Stimulated activated CD8-positive, alpha-beta memory T cell treated with anti-CD3 and anti-CD28 coated beads, Interleukin-12 subunit alpha, Interleukin-12 subunit beta, amount 100 ng/mL, for 1 hour (primary cell): ENCODE measurements at regions not wholly inside any gene's neighbourhood (a gene's known extent, or its start where the extent isn't known, plus 50 kb on each side); places are given as distances from the start of the nearest gene placed in this dataset.
"Not testable (repeated sequence)": the region's sequence is repeated elsewhere in the genome, so short reads cannot be mapped to it uniquely, and the experiment has no call there.

Experiments
- DNase-seq: peaks from one replicate; pipeline ENCODE4 v3.0.0-alpha.2; 2020; ENCODE audit warnings: low read depth

- no peak for DNase-seq
Observed at GRCh38 chr3:104933972-104934371, 432.7 kb upstream of the ALCAM start.

- DNase-seq, result no peak
Observed at GRCh38 chr3:104935613-104936012, 431.1 kb upstream of the ALCAM start.

- DNase-seq, result no peak
Observed at GRCh38 chr3:104939196-104939595, 427.5 kb upstream of the ALCAM start.

- DNase-seq, result no peak
Observed at GRCh38 chr3:104941785-104942184, 424.9 kb upstream of the ALCAM start.

GRCh38 chr3:104943974-104944373, 422.7 kb upstream of the ALCAM start:
- no peak for DNase-seq

GRCh38 chr3:104947943-104948342, 418.8 kb upstream of the ALCAM start:
- DNase-seq, result no peak

- DNase-seq, result not testable (repeated sequence)
Observed at GRCh38 chr3:104949810-104950209, 416.9 kb upstream of the ALCAM start.

GRCh38 chr3:104951426-104951825, 415.3 kb upstream of the ALCAM start:
- no peak for DNase-seq

- DNase-seq, result no peak
Observed at GRCh38 chr3:104952146-104952972, 414.4 kb upstream of the ALCAM start.

- DNase-seq, result no peak
Observed at GRCh38 chr3:104956620-104957345, 409.9 kb upstream of the ALCAM start.

- no peak for DNase-seq
Observed at GRCh38 chr3:104960579-104960978, 406.1 kb upstream of the ALCAM start.

- no peak for DNase-seq
Observed at GRCh38 chr3:104961851-104962250, 404.9 kb upstream of the ALCAM start.

- no peak for DNase-seq
Observed at GRCh38 chr3:104974316-104974715, 392.4 kb upstream of the ALCAM start.

- no peak for DNase-seq
Observed at GRCh38 chr3:104977719-104978118, 389.0 kb upstream of the ALCAM start.

- no peak for DNase-seq
Observed at GRCh38 chr3:104982130-104982529, 384.6 kb upstream of the ALCAM start.

- DNase-seq, result no peak
Observed at GRCh38 chr3:104987859-104988258, 378.9 kb upstream of the ALCAM start.

GRCh38 chr3:104988496-104988895, 378.2 kb upstream of the ALCAM start:
- no peak for DNase-seq

- no peak for DNase-seq
Observed at GRCh38 chr3:104989878-104990277, 376.8 kb upstream of the ALCAM start.

- no peak for DNase-seq
Observed at GRCh38 chr3:104990758-104991157, 376.0 kb upstream of the ALCAM start.

GRCh38 chr3:104992676-104993075, 374.0 kb upstream of the ALCAM start:
- no peak for DNase-seq

- no peak for DNase-seq
Observed at GRCh38 chr3:105006164-105006563, 360.5 kb upstream of the ALCAM start.

GRCh38 chr3:105013657-105014056, 353.1 kb upstream of the ALCAM start:
- no peak for DNase-seq

- DNase-seq, result no peak
Observed at GRCh38 chr3:105014631-105015030, 352.1 kb upstream of the ALCAM start.
